ENCODE measurements at regions not wholly inside any gene's neighbourhood (a gene's known extent, or its start where the extent isn't known, plus 50 kb on each side); places are given as distances from the start of the nearest gene placed in this dataset.
A peak's percentile ranks its signal among the peaks of the same experiment; 100 is the strongest.

DNA sequence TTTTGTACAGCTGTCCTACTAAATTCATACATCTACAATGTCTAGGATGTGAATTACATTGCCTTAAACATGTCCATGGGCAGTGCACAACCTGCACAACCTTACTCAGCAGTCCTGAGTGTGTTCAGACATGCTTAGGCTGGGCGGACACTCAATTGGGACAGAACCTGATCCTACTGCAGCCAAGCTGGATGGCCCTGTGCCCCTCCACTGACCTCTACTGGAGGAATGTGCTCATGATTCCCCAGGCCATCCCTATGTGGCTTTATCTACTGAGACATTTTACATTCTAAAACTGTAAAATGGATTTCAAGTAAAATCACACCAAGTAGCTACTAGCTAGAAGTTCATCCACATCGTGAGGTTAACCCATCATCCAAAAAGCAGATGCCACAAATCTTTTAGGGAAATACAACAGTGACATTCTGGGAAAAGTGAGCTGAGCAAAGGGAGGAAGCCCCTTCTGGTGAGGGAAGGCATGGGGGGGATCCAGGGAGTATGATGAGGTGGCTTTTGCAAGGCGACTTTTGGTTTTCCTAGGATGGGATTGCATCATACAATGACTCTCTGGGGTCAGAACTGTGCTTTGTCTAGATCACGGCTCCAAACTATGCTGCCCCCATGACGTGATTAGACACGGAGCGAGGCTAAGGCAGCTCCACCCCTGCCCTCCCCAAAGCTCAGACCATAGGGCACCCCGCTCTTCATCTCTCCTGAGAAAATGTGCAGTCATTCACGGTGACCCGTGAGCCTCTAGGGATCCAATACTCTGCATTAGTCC, 911.7 kb upstream of the TMEM132C start:
- peak; percentile 61 for DNase-seq
- H2BK12ac ChIP-seq (ENCODE audit: insufficient read length, low read depth, low read length), result no peak overlapping the region
- H3K27ac Mint-ChIP-seq, result peak overlapping the region in 1 of 3 experiments; percentile 72; a peak in 1 of 7 replicates

More for the DNA sequence above, 911.7 kb upstream of the TMEM132C start:
- Histone ChIP-seq H4K8ac (replicated peaks; ENCODE audit: insufficient read length, low read depth, low read length) (no peak overlapping the region), H3K4me1 (ENCODE audit: insufficient read depth, low read length) (no peaks in the 10 kb centered on the region), H3K9me3 (ENCODE audit: control insufficient read depth, low read depth, low read length) (no peaks in the 10 kb centered on the region), H3K23ac (ENCODE audit: insufficient read length, low read depth, low read length) (no peak overlapping the region), H3K79me2 (ENCODE audit: insufficient read depth, low read length) (no peaks in the 10 kb centered on the region), H2AK5ac (ENCODE audit: insufficient read length, low read length) (no peak overlapping the region), H4K91ac (ENCODE audit: insufficient read length, low read depth, low read length) (no peak overlapping the region), H3K79me1 (ENCODE audit: insufficient read depth, low read depth, low read length, poor library complexity, severe bottlenecking) (no peaks in the 10 kb centered on the region), H3K56ac (ENCODE audit: insufficient read length, low read depth, low read length) (no peak overlapping the region), H2BK5ac (ENCODE audit: insufficient read length, low read length) (no peak overlapping the region), H3K27ac (ENCODE audit: insufficient read length, low read depth, low read length) (no peak overlapping the region), H3K18ac (ENCODE audit: insufficient read length, low read depth, low read length) (no peak overlapping the region), H3K27me3 (ENCODE audit: insufficient read depth, low read length) (no peaks in the 10 kb centered on the region), H3K4me2 (ENCODE audit: insufficient read depth, insufficient read length, low read length) (no peak overlapping the region), H2BK120ac (ENCODE audit: low read depth, low read length, poor library complexity, severe bottlenecking) (no peak overlapping the region), H3T11ph (ENCODE audit: low read length) (no peak overlapping the region), H3K4ac (ENCODE audit: low read depth, low read length) (no peak overlapping the region), H4K20me1 (ENCODE audit: control insufficient read depth, insufficient read depth, insufficient read length) (no peaks in the 10 kb centered on the region), H2BK15ac (ENCODE audit: low read depth, low read length) (no peak overlapping the region), H3K9ac (ENCODE audit: extremely low read depth, insufficient read length, low read length) (no peak overlapping the region), H3K23me2 (ENCODE audit: insufficient read length, low read depth, low read length, poor library complexity, severe bottlenecking) (no peaks in the 10 kb centered on the region), H3K14ac (ENCODE audit: insufficient read depth, low read length) (no peak overlapping the region), H4K5ac (ENCODE audit: insufficient read length, low read depth, low read length) (no peak overlapping the region), H2AFZ (ENCODE audit: low read length) (no peak overlapping the region), H2BK20ac (ENCODE audit: low read depth, low read length, poor library complexity, severe bottlenecking) (no peak overlapping the region)
- peaks cover 0 to 4% (median 3%) of the 10 kb centered on the region in 3 experiments; a peak in 5 of 7 replicates for H3K36me3 Mint-ChIP-seq (ENCODE audit: insufficient read depth in 1 of 3, low read depth in 3 of 3)
- H3K4me1 Mint-ChIP-seq, result no peaks in the 10 kb centered on the region
- H3K4me3 Mint-ChIP-seq, result no peak overlapping the region
- no CpG with 5 or more reads among the region's 10 CpGs for WGBS (ENCODE audit: extremely low coverage, insufficient read length, low lambda C conversion rate)
- TF ChIP-seq, protein P1, sequence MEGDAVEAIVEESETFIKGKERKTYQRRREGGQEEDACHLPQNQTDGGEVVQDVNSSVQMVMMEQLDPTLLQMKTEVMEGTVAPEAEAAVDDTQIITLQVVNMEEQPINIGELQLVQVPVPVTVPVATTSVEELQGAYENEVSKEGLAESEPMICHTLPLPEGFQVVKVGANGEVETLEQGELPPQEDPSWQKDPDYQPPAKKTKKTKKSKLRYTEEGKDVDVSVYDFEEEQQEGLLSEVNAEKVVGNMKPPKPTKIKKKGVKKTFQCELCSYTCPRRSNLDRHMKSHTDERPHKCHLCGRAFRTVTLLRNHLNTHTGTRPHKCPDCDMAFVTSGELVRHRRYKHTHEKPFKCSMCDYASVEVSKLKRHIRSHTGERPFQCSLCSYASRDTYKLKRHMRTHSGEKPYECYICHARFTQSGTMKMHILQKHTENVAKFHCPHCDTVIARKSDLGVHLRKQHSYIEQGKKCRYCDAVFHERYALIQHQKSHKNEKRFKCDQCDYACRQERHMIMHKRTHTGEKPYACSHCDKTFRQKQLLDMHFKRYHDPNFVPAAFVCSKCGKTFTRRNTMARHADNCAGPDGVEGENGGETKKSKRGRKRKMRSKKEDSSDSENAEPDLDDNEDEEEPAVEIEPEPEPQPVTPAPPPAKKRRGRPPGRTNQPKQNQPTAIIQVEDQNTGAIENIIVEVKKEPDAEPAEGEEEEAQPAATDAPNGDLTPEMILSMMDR (conservative IDR thresholded peaks at IDR 0.05), result peak; percentile 83
- peaks cover 3 to 11% of the 10 kb centered on the region in 2 experiments for H3K9me3 Mint-ChIP-seq
- H3K27me3 Mint-ChIP-seq (ENCODE audit: low read depth), result peaks cover 1% of the 10 kb centered on the region; the same call in 1 of the 2 replicates

Data from H9 (cell line).